Fibroblast of skin of right quadriceps (primary cell): ENCODE measurements at regions not wholly inside any gene's neighbourhood (a gene's known extent, or its start where the extent isn't known, plus 50 kb on each side); places are given as distances from the start of the nearest gene placed in this dataset.
"Not testable (repeated sequence)": the region's sequence is repeated elsewhere in the genome, so short reads cannot be mapped to it uniquely, and the experiment has no call there.

Source experiments
- DNase-seq: peaks from one replicate; pipeline ENCODE4 v3.0.0-alpha.2; 2013

- DNase-seq, result no peak
These were observed 718.8 kb upstream of the TMPRSS15 start for GRCh38 chr21:19122356-19122755.

GRCh38 chr21:19123053-19123452 lies 719.5 kb upstream of the TMPRSS15 start:
- DNase-seq, result no peak

GRCh38 chr21:19123525-19123924 lies 719.9 kb upstream of the TMPRSS15 start:
- DNase-seq, result no peak

GRCh38 chr21:19124691-19125090 lies 721.1 kb upstream of the TMPRSS15 start:
- DNase-seq, result no peak

GRCh38 chr21:19130379-19131028 lies 726.9 kb upstream of the TMPRSS15 start:
- DNase-seq, result no peak

- DNase-seq, result no peak
These were observed 737.9 kb upstream of the TMPRSS15 start for GRCh38 chr21:19141511-19141910.

GRCh38 chr21:19145682-19146293 lies 742.2 kb upstream of the TMPRSS15 start:
- no peak for DNase-seq

GRCh38 chr21:19148056-19148455 lies 744.5 kb upstream of the TMPRSS15 start:
- DNase-seq, result no peak

- DNase-seq, result no peak
These were observed 768.0 kb upstream of the TMPRSS15 start for GRCh38 chr21:19171585-19171984.

- no peak for DNase-seq
These were observed 778.1 kb upstream of the TMPRSS15 start for GRCh38 chr21:19181604-19182140.

- DNase-seq, result no peak
These were observed 794.4 kb upstream of the TMPRSS15 start for GRCh38 chr21:19197950-19198349.

- no peak for DNase-seq
These were observed 795.2 kb upstream of the TMPRSS15 start for GRCh38 chr21:19198801-19199200.

- DNase-seq, result no peak
These were observed 814.6 kb upstream of the TMPRSS15 start for GRCh38 chr21:19218163-19218562.

- no peak for DNase-seq
These were observed 820.5 kb upstream of the TMPRSS15 start for GRCh38 chr21:19224090-19224489.

GRCh38 chr21:19228226-19228625 lies 824.6 kb upstream of the TMPRSS15 start:
- DNase-seq, result no peak

- not testable (repeated sequence) for DNase-seq
These were observed 830.3 kb upstream of the TMPRSS15 start for GRCh38 chr21:19233841-19234240.

- DNase-seq, result no peak
These were observed 832.6 kb upstream of the TMPRSS15 start for GRCh38 chr21:19236209-19236608.

GRCh38 chr21:19237608-19238007 lies 834.0 kb upstream of the TMPRSS15 start:
- no peak for DNase-seq

- no peak for DNase-seq
These were observed 836.1 kb upstream of the TMPRSS15 start for GRCh38 chr21:19239696-19240095.

GRCh38 chr21:19244502-19245187 lies 841.1 kb upstream of the TMPRSS15 start:
- no peak for DNase-seq

- no peak for DNase-seq
These were observed 841.6 kb upstream of the TMPRSS15 start for GRCh38 chr21:19245188-19245580.

GRCh38 chr21:19246018-19246417 lies 842.4 kb upstream of the TMPRSS15 start:
- no peak for DNase-seq

- DNase-seq, result no peak
These were observed 853.5 kb upstream of the TMPRSS15 start for GRCh38 chr21:19256934-19257660.
